ENCODE measurements at regions not wholly inside any gene's neighbourhood (a gene's known extent, or its start where the extent isn't known, plus 50 kb on each side); places are given as distances from the start of the nearest gene placed in this dataset.
"Not testable (repeated sequence)": the region's sequence is repeated elsewhere in the genome, so short reads cannot be mapped to it uniquely, and the experiment has no call there.

GRCh38 chr11:35047769-35048168 lies 91.2 kb upstream of the CD44 start:
- Histone ChIP-seq H3K36me3 (ENCODE audit: control insufficient read depth in 2 of 2, extremely low read depth in 1 of 2, insufficient read depth in 2 of 2, low read length in 2 of 2) (no peaks in the 10 kb centered on the region), H2AFZ (ENCODE audit: control insufficient read depth, low read length) (no peak overlapping the region), H3K9me3 (ENCODE audit: control insufficient read depth, low read depth, low read length) (no peaks in the 10 kb centered on the region), H3K27me3 (ENCODE audit: control insufficient read depth, extremely low read depth, insufficient read depth, low read length) (no peaks in the 10 kb centered on the region), H3K9ac (ENCODE audit: control insufficient read depth, extremely low read depth, insufficient read depth, low read length) (no peak overlapping the region), H3K4me3 (ENCODE audit: control insufficient read depth in 2 of 3, extremely low read depth in 1 of 3, insufficient read depth in 2 of 3, low read depth in 1 of 3, low read length in 3 of 3) (no peak overlapping the region), H3K9me1 (ENCODE audit: control insufficient read depth, extremely low read depth, insufficient read depth, low read length) (no peaks in the 10 kb centered on the region), H3K27ac (ENCODE audit: control insufficient read depth, insufficient read depth, low read length) (no peak overlapping the region), H3K4me1 (ENCODE audit: control insufficient read depth, extremely low read depth, insufficient read depth, low read length) (no peaks in the 10 kb centered on the region), H4K20me1 (ENCODE audit: control insufficient read depth, extremely low read depth, insufficient read depth, low read length) (no peaks in the 10 kb centered on the region), H3K4me2 (ENCODE audit: control insufficient read depth, extremely low read depth, insufficient read depth, low read depth, low read length) (no peak overlapping the region), H3K79me2 (ENCODE audit: control insufficient read depth, insufficient read depth, low read length) (no peaks in the 10 kb centered on the region)
- FAIRE-seq (no peak), DNase-seq (ENCODE audit: low read depth, low spot score) (no peak)
- dilution Hi-C loops (cut with MboI; ENCODE audit: extremely low pct_ligation_motif_present, low sequenced_read_pairs) = no loop called here
- no peak for TF ChIP-seq EZH2 (IDR thresholded peaks at IDR 0.05; ENCODE audit: low read length)
- TF ChIP-seq CTCF (optimal IDR thresholded peaks at IDR 0.05 in 1 of 3, IDR thresholded peaks at IDR 0.05 in 1 of 3, conservative IDR thresholded peaks at IDR 0.05 in 1 of 3; ENCODE audit: extremely low read depth in 1 of 3, insufficient read depth in 2 of 3, low read length in 3 of 3) = no peak

DNA sequence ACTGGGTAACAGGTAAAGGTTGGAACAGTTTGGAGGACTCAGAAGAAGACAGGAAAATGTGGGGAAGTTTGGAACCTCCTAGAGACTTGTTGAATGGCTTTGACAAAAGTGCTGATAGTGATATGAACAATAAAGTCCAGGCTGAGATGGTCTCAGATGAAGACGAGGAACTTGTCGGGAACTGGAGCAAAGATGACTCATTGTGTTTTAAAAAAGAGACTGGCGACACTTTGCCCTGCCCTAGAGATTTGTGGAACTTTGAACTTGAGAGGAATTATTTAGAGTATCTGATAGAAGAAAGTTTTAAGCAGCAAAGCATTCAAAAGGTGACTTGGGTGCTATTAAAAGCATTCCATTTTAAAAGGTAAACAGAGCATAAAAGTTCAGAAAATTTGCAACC lies 90.6 kb upstream of the CD44 start:
- H3K9ac ChIP-seq (ENCODE audit: control insufficient read depth, extremely low read depth, insufficient read depth, low read length); H3K79me2 ChIP-seq (ENCODE audit: control insufficient read depth, insufficient read depth, low read length); H3K27me3 ChIP-seq (ENCODE audit: control insufficient read depth, extremely low read depth, insufficient read depth, low read length); H3K36me3 ChIP-seq (ENCODE audit: control insufficient read depth in 2 of 2, extremely low read depth in 1 of 2, insufficient read depth in 2 of 2, low read length in 2 of 2); H3K27ac ChIP-seq (ENCODE audit: control insufficient read depth, insufficient read depth, low read length); dilution Hi-C loops (cut with MboI; ENCODE audit: extremely low pct_ligation_motif_present, low sequenced_read_pairs); H3K4me3 ChIP-seq (ENCODE audit: control insufficient read depth in 2 of 3, extremely low read depth in 1 of 3, insufficient read depth in 2 of 3, low read depth in 1 of 3, low read length in 3 of 3); H3K4me1 ChIP-seq (ENCODE audit: control insufficient read depth, extremely low read depth, insufficient read depth, low read length); H2AFZ ChIP-seq (ENCODE audit: control insufficient read depth, low read length); H3K4me2 ChIP-seq (ENCODE audit: control insufficient read depth, extremely low read depth, insufficient read depth, low read depth, low read length); H4K20me1 ChIP-seq (ENCODE audit: control insufficient read depth, extremely low read depth, insufficient read depth, low read length); DNase-seq (ENCODE audit: low read depth, low spot score); FAIRE-seq; H3K9me1 ChIP-seq (ENCODE audit: control insufficient read depth, extremely low read depth, insufficient read depth, low read length); H3K9me3 ChIP-seq (ENCODE audit: control insufficient read depth, low read depth, low read length): not testable (repeated sequence)

DNA sequence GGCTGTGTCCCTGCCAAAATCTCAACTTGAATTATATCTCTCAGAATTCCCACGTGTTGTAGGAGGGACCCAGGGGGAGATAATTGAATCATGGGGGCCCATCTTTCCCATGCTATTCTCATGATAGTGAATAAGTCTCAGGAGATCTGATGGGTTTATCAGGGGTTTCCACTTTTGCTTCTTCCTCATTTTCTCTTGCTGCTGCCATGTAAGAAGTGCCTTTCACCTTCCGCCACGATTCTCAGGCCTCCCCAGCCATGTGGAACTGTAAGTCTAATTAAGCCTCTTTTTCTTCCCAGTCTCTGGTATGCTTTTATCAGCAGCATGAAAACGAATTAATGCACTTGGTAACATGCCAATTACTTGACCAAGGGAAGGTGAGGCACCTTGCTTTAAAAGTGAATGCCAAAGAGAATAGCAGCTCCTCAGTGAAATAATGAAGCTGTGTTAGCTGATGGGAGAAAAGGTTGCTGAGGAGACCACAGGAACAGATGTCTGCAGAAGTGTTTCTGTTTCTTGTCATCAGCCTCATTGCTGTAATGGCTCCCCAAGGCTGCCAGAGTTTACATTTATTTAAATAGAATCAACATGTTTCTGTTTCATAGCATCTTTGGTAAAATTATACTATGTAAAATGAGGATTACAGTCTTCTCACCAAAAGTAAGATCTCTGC lies 89.0 kb upstream of the CD44 start:
- no peak for FAIRE-seq
- dilution Hi-C loops (cut with MboI; ENCODE audit: extremely low pct_ligation_motif_present, low sequenced_read_pairs) = no loop called here
- Histone ChIP-seq H3K27ac (ENCODE audit: control insufficient read depth, insufficient read depth, low read length) (no peak overlapping the region), H3K4me1 (ENCODE audit: control insufficient read depth, extremely low read depth, insufficient read depth, low read length) (no peaks in the 10 kb centered on the region), H3K9me3 (ENCODE audit: control insufficient read depth, low read depth, low read length) (no peaks in the 10 kb centered on the region), H3K36me3 (ENCODE audit: control insufficient read depth in 2 of 2, extremely low read depth in 1 of 2, insufficient read depth in 2 of 2, low read length in 2 of 2) (no peaks in the 10 kb centered on the region), H2AFZ (ENCODE audit: control insufficient read depth, low read length) (no peak overlapping the region), H3K4me2 (ENCODE audit: control insufficient read depth, extremely low read depth, insufficient read depth, low read depth, low read length) (no peak overlapping the region), H3K9me1 (ENCODE audit: control insufficient read depth, extremely low read depth, insufficient read depth, low read length) (no peaks in the 10 kb centered on the region), H3K9ac (ENCODE audit: control insufficient read depth, extremely low read depth, insufficient read depth, low read length) (no peak overlapping the region), H3K4me3 (ENCODE audit: control insufficient read depth in 2 of 3, extremely low read depth in 1 of 3, insufficient read depth in 2 of 3, low read depth in 1 of 3, low read length in 3 of 3) (no peak overlapping the region), H4K20me1 (ENCODE audit: control insufficient read depth, extremely low read depth, insufficient read depth, low read length) (no peaks in the 10 kb centered on the region), H3K79me2 (ENCODE audit: control insufficient read depth, insufficient read depth, low read length) (no peaks in the 10 kb centered on the region), H3K27me3 (ENCODE audit: control insufficient read depth, extremely low read depth, insufficient read depth, low read length) (no peaks in the 10 kb centered on the region)
- DNase-seq (ENCODE audit: low read depth, low spot score) = no peak
- TF ChIP-seq EZH2 (IDR thresholded peaks at IDR 0.05; ENCODE audit: low read length) = no peak
- no peak for TF ChIP-seq CTCF (optimal IDR thresholded peaks at IDR 0.05 in 1 of 3, IDR thresholded peaks at IDR 0.05 in 1 of 3, conservative IDR thresholded peaks at IDR 0.05 in 1 of 3; ENCODE audit: extremely low read depth in 1 of 3, insufficient read depth in 2 of 3, low read length in 3 of 3)

Measured in keratinocyte (primary cell).